Activated T-cell treated with anti-CD3 and anti-CD28 coated beads, Interleukin-2, amount 50 U/mL, for 48 hours (primary cell): ENCODE measurements at regions not wholly inside any gene's neighbourhood (a gene's known extent, or its start where the extent isn't known, plus 50 kb on each side); places are given as distances from the start of the nearest gene placed in this dataset.
"Not testable (repeated sequence)": the region's sequence is repeated elsewhere in the genome, so short reads cannot be mapped to it uniquely, and the experiment has no call there.

Experiments
- DNase-seq, 2 experiments: peaks; one replicate each; pipeline ENCODE4 v3.0.0-alpha.2; 2020

- DNase-seq = not testable (repeated sequence)
Observed at GRCh38 chr2:87360927-87361326, 339.3 kb upstream of the PLGLB1 start.

DNA sequence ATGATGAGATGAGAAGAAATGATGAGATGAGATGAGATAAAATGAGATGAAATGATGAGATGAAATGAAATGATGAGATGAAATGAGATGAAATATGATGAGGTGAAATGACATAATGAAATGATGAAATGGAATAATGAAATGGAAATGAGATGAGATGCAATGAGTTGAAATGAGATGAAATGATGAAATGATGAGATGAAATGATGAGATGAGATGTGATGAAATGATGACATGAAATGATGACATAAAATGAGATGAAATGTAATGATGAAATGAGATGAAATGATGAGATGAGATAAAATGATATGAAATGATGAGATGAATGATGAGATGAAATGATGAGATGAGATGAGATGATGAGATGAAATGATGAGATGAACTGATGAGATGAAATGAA is 340.2 kb upstream of the PLGLB1 start:
- not testable (repeated sequence) for DNase-seq

DNA sequence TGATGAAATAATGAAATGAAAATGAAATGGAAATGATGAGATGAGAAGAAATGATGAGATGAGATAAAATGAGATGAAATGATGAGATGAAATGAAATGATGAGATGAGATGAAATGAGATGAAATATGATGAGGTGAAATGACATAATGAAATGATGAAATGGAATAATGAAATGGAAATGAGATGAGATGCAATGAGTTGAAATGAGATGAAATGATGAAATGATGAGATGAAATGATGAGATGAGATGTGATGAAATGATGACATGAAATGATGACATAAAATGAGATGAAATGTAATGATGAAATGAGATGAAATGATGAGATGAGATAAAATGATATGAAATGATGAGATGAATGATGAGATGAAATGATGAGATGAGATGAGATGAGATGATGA is 342.7 kb upstream of the PLGLB1 start:
- not testable (repeated sequence) for DNase-seq

DNA sequence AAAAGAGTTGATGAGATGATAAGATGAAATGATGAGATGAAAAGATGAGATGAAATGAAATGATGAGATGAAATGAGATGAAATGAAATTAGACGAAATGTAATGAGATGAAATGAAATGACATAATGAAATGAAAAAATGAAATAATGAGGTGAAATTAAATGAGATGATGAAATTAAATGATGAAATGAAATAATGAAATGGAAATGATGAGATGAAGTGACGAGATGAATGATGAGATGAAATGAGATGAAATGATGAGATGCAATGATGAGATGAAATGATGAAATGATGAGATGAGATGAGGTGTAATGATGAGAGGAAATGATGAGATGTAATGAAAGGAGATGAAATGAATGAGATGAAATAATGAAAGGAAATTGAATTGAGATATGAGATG is 343.4 kb upstream of the PLGLB1 start:
- not testable (repeated sequence) for DNase-seq

- DNase-seq = not testable (repeated sequence)
Observed at GRCh38 chr2:87386063-87386560, 361.8 kb upstream of the PLGLB2 start.

- not testable (repeated sequence) for DNase-seq
Observed at GRCh38 chr2:87395784-87396183, 352.1 kb upstream of the PLGLB2 start.

- DNase-seq = not testable (repeated sequence)
Observed at GRCh38 chr2:87396551-87397265, 351.2 kb upstream of the PLGLB2 start.

DNA sequence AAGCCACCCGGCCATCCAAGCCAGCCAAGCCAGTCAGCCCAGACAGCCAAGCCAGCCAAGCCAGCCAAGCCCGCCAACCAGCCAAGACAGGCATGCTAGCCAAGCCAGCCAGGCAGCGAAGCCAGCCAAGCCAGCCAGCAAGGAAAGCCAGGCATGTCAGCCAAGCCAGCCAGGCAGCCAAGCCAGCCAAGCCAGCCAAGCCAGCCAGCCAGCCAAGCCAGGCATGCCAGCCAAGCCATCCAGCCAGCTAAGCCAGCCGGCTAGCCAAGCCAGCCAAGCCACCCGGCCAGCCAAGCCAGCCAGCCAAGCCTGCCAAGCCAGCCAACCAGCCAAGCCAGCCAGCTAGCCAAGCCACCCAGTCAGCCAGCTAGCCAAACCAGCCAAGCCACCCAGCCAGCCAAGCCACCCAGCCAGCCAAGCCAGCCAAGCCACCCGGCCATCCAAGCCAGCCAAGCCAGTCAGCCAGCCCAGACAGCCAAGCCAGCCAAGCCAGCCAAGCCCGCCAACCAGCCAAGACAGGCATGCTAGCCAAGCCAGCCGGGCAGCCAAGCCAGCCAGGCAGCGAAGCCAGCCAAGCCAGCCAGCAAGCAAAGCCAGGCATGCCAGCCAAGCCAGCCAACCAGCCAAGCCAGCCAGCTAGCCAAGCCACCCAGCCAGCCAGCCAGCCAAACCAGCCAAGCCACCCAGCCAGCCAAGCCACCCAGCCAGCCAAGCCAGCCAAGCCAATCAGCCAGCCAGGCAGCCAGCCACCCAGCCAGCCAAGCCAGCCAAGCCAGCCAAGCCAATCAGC is 350.4 kb upstream of the PLGLB2 start:
- not testable (repeated sequence) for DNase-seq

GRCh38 chr2:87398567-87399305 is 349.2 kb upstream of the PLGLB2 start:
- DNase-seq = not testable (repeated sequence)

- DNase-seq = no peak
Observed at GRCh38 chr2:87401726-87402345, 346.1 kb upstream of the PLGLB2 start.

DNA sequence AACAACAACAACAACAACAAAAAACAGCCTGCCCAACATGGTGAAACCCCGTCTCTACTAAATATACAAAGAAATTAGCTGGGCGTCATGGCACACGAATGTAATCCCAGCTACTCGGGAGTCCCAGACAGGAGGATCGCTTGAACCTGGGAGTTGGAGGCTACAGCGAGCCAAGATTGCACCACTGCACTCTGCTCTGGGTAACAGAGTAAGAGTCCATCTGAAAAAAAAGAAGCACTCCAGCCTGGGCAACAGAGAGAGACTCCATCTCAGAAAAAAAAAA is 344.1 kb upstream of the PLGLB2 start:
- no peak for DNase-seq

DNA sequence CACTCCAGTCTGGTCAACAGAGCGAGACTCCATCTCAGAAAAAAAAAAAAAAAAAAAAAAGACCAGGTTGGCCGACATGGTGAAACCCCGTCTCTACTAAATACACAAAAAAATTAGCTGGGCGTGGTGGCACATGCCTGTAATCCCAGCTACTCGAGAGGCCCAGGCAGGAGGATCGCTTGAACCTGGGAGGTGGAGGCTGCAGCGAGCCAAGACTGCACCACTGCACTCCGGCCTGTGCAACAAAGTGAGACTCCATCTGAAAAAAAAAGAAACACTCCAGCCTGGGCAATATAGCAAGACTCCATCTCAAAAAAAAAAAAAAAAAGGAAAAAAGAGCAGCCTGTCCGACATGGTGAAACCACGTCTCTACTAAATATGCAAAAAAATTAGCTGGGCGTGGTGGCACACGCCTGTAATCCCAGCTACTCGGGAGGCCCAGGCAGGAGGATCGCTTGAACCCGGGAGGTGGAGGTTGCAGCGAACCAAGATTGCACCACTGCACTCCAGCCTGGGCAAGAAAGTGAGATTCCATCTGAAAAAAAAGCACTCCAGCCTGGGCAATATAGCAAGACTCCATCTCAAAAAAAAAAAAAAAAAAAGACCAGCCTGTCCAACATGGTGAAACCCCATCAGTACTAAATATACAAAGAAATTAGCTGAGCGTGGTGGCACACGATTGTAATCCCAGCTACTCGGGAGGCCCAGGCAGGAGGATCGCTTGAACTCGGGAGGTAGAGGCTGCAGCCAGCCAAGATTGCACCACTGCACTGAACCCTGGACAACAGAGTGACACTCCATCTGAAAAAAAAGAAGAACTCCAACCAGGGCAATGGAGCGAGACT is 343.3 kb upstream of the PLGLB2 start:
- not testable (repeated sequence) for DNase-seq

GRCh38 chr2:87405531-87406216 is 342.2 kb upstream of the PLGLB2 start:
- DNase-seq = not testable (repeated sequence)

DNA sequence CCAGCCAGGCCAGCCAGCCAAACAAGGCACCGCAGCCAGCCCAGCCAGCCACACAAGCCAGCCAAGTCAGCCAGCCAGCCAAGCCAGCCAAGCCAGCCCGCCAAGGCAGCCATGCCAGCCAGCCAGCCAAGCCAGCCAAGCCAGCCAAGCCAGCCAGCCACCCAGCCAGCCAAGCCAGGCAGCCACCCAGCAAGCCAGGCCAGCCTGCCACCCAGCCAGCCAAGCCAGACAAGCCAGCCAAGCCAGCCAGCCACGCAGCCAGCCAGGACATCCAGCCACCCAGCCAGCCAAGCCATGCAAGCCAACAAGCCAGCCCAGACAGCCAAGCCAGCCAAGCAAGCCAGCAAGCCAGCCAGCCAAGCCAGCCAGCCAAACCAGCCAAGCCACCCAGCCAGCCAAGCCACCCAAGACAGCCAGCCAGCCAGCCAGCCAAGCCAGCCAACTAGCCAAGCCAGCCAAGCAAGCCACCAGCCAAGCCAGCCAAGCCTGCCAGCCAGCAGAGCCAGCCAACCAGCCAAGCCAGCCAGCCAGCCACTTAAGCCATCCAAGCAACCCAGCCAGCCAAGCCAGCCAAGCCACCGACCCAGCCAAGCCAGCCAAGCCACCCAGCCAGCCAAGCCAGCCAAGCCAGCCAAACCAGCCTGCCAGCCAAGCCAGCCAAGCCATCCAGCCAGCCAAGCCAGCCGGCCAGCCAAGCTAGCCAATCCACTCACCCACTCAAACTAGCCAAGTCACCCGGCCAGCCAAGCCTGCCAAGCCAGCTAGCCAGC is 341.3 kb upstream of the PLGLB2 start:
- not testable (repeated sequence) for DNase-seq

DNA sequence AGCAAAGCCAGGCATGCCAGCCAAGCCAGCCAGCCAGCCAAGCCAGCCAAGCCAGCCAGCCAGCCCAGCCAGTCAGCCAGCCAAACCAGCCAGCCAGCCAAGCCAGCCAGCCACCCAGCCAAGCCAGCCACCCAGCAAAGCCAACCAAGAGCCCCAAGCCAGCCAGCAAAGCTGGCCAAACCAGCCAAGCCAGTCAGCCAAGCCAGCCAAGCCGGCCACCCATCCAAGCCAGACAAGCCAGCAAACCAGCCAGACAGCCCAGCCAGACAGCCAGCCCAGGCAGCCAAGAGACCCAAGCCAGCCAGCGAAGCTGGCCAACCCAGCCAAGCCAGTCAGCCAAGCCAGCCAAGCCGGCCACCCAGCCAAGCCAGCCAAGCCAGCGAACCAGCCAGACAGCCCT is 338.3 kb upstream of the PLGLB2 start:
- DNase-seq = not testable (repeated sequence)

DNA sequence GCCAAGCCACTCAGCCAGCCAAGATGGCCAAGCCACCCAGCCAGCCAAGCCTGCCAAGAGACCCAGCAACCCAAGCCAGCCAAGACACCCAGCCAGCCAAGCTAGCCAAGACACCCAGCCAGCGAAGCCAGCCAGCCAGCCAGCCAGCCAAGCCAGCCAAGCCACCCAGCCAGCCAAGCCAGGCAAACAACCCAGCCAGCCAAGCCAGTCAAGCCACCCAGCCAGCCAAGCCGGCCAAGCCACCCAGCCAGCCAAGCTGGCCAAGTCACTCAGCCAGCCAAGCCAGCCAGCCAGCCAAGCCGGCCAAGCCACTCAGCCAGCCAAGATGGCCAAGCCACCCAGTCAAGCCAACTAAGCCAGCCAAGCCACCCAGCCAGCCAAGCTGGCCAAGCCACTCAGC is 337.5 kb upstream of the PLGLB2 start:
- DNase-seq = not testable (repeated sequence)

GRCh38 chr2:87412036-87412820 is 335.7 kb upstream of the PLGLB2 start:
- DNase-seq = not testable (repeated sequence)

DNA sequence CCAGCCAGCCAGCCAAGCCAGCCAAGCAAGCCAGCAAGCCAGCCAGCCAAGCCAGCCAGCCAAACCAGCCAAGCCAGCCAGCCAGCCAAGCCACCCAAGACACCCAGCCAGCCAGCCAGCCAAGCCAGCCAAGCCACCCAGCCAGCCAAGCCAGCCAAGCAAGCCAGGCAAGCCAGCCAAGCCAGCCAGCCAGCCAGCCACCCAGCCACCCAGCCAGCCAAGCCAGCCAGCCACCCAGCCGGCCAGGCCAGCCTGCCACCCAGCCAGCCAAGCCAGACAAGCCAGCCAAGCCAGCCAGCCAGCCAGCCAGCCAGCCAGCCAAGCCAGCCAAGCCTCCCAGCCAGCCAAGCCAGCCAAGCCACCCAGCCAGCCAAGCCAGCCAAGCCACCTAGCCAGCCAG is 333.6 kb upstream of the PLGLB2 start:
- DNase-seq = not testable (repeated sequence)

DNA sequence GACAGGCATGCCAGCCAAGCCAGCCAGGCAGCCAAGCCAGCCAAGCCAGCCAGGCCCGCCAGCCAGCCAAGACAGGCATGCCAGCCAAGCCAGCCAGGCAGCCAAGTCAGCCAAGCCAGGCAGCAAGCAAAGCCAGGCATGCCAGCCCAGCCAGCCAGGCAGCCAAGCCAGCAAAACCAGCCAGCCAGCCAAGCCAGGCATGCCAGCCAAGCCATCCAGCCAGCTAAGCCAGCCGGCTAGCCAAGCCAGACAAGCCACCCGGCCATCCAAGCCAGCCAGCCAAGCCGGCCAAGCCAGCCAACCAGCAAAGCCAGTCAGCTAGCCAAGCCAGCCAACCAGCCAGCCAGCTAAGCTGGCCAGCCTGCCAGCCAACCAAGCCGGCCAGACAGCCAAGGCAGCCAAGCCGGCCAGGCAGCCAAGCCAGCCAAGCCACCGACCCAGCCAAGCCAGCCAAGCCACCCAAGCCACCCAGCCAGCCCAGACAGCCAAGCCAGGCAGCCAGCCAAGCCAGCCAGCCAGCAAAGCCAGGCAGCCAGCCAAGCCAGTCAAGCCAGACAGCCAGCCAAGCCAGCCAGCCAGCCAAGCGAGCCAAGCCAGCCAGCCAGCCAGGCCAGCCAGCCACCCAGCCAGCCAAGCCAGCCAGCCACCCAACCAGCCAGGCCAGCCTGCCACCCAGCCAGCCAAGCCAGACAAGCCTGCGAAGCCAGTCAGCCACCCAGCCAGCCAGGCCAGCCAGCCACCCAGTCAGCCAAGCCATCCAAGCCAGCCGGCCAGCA is 332.9 kb upstream of the PLGLB2 start:
- DNase-seq = not testable (repeated sequence)
